HG03460 (cell line): ENCODE measurements at regions not wholly inside any gene's neighbourhood (a gene's known extent, or its start where the extent isn't known, plus 50 kb on each side); places are given as distances from the start of the nearest gene placed in this dataset.

ENCODE experiments used
- ATAC-seq: cut with Tn5 transposase; IDR thresholded peaks from one replicate; pipeline ENCODE4 v1.9.1; 2021; ENCODE audit not compliant: unreplicated experiment

- ATAC-seq: no peak
These were observed 391.5 kb upstream of the DACH1 start for GRCh38 chr13:72258340-72258981.

DNA sequence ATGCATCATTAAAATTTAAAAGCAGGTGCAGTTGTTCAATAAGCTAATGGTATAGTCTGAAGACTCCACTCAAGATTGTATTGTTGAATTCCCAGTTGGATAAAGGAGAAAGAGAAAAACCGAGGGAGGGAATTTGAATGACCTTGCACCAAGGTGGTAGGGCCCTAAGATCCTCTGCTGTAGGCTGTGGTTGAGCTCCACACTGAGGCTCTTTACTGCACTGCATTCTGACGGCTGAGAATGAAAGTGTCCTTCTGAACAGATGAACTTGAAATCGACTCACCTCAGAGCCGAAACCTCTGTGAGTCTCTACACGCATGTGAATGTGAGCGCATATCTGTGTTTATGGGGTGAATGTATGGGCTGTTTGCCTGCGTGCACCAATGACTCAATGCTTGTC is 388.9 kb upstream of the DACH1 start:
- ATAC-seq: no peak

- ATAC-seq: no peak
These were observed 386.8 kb upstream of the DACH1 start for GRCh38 chr13:72253754-72254153.

GRCh38 chr13:72246396-72246795 is 379.4 kb upstream of the DACH1 start:
- no peak for ATAC-seq

GRCh38 chr13:72244788-72245187 is 377.8 kb upstream of the DACH1 start:
- no peak for ATAC-seq

DNA sequence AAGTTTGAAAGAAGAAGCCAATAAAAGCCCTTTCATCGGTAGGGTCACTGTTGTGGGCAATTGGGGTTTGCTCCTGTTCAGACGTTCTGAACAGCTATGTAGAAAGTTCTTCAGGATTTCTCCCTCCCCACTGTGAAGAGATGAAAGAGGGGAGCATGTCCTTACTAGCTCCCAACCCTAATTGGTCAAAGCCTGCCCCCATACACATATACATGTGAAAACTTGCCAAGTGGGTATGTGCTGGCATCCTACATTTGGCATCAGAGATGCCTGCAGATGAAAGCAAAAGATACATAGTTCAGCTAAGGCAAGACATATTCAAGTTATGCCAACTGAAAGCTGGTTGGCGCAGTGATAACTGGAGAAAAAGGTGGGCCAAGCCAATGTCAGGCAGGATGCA is 363.1 kb upstream of the DACH1 start:
- no peak for ATAC-seq

GRCh38 chr13:72229067-72229466 is 362.1 kb upstream of the DACH1 start:
- ATAC-seq: no peak

GRCh38 chr13:72221276-72221962 is 354.4 kb upstream of the DACH1 start:
- no peak for ATAC-seq

GRCh38 chr13:72218966-72219365 is 352.0 kb upstream of the DACH1 start:
- peak; percentile 66 for ATAC-seq

DNA sequence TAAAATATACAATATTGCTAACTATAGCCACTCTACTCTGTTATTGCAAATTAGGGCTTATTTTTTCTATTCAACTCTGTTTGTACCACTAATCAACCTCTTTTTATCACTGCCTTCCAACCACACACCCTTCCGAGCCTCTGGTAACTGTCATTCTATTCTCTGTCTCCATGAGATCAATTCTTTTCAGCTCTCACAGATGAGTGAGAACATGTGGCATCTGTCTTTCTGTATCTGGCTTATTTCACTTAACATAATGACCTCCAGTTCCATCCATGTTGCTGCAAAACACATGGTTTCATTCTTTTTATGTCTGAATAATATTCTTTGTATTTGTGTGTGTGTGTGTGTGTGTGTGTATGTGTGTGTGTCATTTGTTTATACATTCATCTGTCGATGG is 350.1 kb upstream of the DACH1 start:
- no peak for ATAC-seq

DNA sequence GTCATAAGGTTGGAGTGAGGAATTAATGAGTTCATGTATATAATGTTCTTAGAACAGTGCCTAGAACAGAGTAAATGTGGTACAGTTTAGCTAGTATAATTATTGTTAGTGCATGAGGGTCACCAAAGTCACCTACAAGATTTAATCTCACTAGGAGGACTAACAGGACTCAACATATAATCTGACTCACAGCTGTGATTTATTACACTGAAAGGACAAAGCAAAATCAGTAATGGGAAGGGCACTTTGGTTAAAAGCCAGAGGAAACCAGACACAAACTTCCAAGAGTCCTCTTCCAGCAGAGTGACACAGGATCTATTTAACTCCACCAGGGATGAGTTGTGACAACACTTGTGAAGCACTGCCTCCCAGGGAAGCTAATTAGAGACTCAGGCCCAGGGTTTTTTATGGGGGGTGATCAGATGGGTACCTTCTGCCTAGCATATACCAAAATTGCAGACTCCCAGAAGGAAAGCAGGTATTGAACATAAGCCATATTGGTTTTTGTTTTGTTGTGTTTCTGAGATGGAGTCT is 341.2 kb upstream of the DACH1 start:
- ATAC-seq: no peak

DNA sequence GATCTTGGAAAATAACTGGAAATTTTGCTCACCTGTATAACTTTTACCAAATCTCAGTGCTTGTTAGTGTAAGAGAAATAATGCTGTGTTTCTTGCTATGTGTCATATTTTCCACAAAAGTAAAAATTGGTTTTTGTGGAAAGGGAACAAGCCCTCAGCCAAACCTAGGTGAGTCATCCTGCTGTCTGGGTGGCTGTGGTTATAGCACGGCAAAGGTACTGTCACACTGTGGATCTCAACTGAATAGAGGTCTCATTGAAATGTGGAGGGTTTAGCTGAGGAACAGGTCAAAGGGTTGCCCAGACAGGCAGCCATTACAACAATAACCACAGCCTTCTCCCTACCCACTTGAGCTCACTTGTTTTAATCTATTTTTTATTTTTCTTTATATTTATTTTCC is 338.8 kb upstream of the DACH1 start:
- ATAC-seq: no peak

- ATAC-seq: no peak
These were observed 337.3 kb upstream of the DACH1 start for GRCh38 chr13:72204291-72204690.

GRCh38 chr13:72201726-72202125 is 334.7 kb upstream of the DACH1 start:
- ATAC-seq: no peak

- ATAC-seq: no peak
These were observed 332.6 kb upstream of the DACH1 start for GRCh38 chr13:72199640-72200039.

DNA sequence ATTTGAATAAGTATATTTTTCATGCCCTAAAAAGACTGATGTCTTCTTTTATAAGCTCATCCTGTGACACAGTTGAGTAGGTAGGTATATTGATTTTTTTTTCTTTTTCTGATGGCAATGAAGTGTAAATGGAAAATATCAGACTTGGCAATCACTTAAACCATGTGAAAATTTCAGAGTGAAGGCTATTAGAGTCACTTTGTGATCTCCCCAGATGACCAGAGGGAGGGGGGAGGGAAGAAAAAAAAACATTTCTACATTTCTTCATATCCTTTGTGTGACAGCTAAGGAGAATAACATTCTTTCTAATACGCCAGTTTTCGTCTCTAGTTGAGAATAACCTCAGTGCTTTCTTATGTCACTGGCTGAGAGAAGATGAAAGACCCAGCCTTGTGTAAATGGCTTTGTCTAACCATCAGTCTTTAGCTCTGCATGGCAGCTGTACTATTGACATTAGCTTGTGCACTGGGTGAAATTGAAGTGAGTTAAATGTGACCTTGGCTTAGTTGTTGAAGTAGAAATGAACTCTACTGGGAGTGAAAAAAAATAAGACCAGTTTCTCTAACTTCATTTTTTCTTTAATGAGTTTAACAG is 332.1 kb upstream of the DACH1 start:
- ATAC-seq: no peak

DNA sequence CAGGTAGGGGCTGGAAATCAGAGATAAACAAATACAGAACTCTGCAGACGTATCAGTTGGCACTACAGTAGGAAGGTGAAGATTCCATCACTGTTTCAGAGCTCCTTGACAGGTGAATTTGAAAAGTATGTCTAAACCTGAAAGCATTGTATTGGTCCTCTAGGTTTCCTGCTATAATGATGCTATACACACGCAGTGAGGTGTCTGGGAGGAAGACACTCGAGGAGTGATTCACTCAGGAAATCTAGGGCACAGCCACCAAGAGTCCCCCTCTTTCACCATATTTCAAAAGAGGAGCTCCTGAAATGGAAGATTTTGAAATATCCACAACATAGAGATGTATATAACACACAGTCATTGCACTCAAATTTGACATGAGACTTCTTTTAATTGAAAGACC is 331.0 kb upstream of the DACH1 start:
- ATAC-seq: no peak

- no peak for ATAC-seq
These were observed 328.2 kb upstream of the DACH1 start for GRCh38 chr13:72195044-72195704.

DNA sequence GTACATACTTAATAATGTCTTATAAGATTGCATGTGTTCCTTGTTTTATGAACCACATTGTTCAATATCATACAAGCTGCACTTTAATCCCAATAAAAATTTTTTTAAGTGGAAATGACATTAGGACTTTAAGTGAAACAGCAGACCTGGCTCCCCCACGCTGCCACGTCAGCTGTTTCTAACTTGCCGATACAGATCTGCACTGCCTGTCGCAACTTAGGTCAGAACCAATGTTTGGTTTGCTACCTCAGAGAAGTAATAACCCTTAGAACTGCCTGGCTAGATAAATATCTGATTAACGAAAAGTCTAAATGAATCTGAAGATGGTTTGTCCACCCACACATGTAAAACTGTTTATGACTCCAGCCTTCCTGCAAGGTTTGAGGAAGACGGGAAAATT is 327.5 kb upstream of the DACH1 start:
- no peak for ATAC-seq

DNA sequence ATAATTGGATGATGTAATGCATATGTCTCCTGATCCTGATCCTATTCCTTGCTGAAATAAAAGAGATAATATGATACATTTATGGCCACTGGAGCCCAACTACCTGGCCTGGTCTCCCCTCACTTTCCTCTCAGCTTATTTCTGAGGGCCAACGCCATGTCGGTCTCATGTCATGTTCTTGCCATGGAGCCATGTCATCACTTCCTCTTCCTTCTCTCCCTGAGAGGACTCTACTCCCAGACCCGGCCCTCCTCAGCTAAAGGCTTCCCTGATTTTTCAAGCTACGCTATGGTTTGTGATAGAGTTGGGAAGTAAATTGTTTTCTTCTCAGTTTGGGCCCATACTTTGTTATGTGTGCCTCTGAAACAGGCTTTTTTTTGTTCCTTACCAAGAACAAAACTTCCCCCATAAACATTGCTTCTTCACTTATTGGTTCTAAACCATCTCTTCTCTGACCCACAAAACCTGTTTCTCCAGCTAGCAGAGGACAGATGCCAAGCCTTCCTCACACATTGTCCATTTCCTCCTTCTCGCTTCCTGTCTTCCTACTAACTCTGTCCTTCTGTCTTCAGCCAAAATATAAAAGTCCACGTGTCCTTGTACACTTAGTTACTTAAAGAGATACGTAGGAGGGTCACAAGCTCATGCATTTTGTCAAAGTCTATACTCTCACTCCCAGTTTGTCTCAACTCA is 319.9 kb upstream of the DACH1 start:
- ATAC-seq: no peak

DNA sequence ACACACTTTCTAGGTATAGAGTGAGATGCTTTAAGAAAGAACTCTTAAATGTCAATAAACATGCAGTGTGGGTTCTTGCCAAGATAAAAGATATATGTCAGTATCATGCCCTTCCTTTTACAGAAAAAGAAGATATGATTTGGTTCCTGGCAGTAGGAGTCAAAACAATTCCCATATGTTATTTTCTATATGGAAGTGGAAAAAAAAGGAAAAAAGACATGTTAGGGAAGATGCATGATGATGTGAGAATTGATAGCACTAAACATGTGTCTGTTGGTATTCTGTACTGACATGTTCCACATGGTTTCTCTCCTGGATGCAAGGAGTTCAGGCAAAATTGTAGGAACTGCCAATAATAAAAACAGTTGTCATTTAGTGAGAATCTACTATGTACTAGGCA is 318.8 kb upstream of the DACH1 start:
- ATAC-seq: no peak
